ENCODE measurements at regions not wholly inside any gene's neighbourhood (a gene's known extent, or its start where the extent isn't known, plus 50 kb on each side); places are given as distances from the start of the nearest gene placed in this dataset.

- TF ChIP-seq CTCF (IDR thresholded peaks at IDR 0.05) (no peak), EP300 (IDR thresholded peaks at IDR 0.05) (no peak), POLR2A (IDR thresholded peaks at IDR 0.05) (no peak), POLR2AphosphoS5 (IDR thresholded peaks at IDR 0.05) (no peak)
- Histone ChIP-seq H3K27me3 (no peaks in the 10 kb centered on the region), H3K27ac (no peak overlapping the region), H3K36me3 (no peaks in the 10 kb centered on the region), H3K4me3 (no peak overlapping the region), H3K4me1 (no peaks in the 10 kb centered on the region), H3K9me3 (no peaks in the 10 kb centered on the region)
- WGBS: 92% methylated on average over 42 of the region's 43 CpGs
- DNase-seq (ENCODE audit: low spot score in 2 of 2): no peak
These were observed 766.4 kb upstream of the LUZP2 start for GRCh38 chr11:23730307-23730998.

- TF ChIP-seq EP300 (IDR thresholded peaks at IDR 0.05) (no peak), POLR2A (IDR thresholded peaks at IDR 0.05) (no peak), CTCF (IDR thresholded peaks at IDR 0.05) (no peak), POLR2AphosphoS5 (IDR thresholded peaks at IDR 0.05) (no peak)
- no peaks in the 10 kb centered on the region for H3K27me3 ChIP-seq
- 81% methylated on average over 6 of the region's 7 CpGs for WGBS
- no peaks in the 10 kb centered on the region for H3K4me1 ChIP-seq
- no peak overlapping the region for H3K27ac ChIP-seq
- H3K4me3 ChIP-seq: no peak overlapping the region
- H3K9me3 ChIP-seq: no peaks in the 10 kb centered on the region
- DNase-seq (ENCODE audit: low spot score in 2 of 2): no peak
- H3K36me3 ChIP-seq: no peaks in the 10 kb centered on the region
These were observed 764.8 kb upstream of the LUZP2 start for GRCh38 chr11:23732026-23732425.

- Histone ChIP-seq H3K4me3 (no peak overlapping the region), H3K27me3 (no peaks in the 10 kb centered on the region), H3K27ac (no peak overlapping the region), H3K36me3 (no peaks in the 10 kb centered on the region), H3K4me1 (no peaks in the 10 kb centered on the region), H3K9me3 (no peaks in the 10 kb centered on the region)
- no peak for TF ChIP-seq CTCF (IDR thresholded peaks at IDR 0.05)
- TF ChIP-seq EP300 (IDR thresholded peaks at IDR 0.05): no peak
- TF ChIP-seq POLR2A (IDR thresholded peaks at IDR 0.05): no peak
- no peak for TF ChIP-seq POLR2AphosphoS5 (IDR thresholded peaks at IDR 0.05)
- no peak for DNase-seq (ENCODE audit: low spot score in 2 of 2)
- WGBS: 68% methylated on average over 1 of the region's 1 CpG
These were observed 750.0 kb upstream of the LUZP2 start for GRCh38 chr11:23746896-23747295.

GRCh38 chr11:23749762-23750430 is 747.0 kb upstream of the LUZP2 start:
- 69% methylated on average over 2 of the region's 2 CpGs for WGBS
- no peaks in the 10 kb centered on the region for H3K9me3 ChIP-seq
- no peak overlapping the region for H3K27ac ChIP-seq
- no peaks in the 10 kb centered on the region for H3K36me3 ChIP-seq
- TF ChIP-seq POLR2AphosphoS5 (IDR thresholded peaks at IDR 0.05) (no peak), CTCF (IDR thresholded peaks at IDR 0.05) (no peak), EP300 (IDR thresholded peaks at IDR 0.05) (no peak), POLR2A (IDR thresholded peaks at IDR 0.05) (no peak)
- no peaks in the 10 kb centered on the region for H3K27me3 ChIP-seq
- H3K4me1 ChIP-seq: no peaks in the 10 kb centered on the region
- no peak for DNase-seq (ENCODE audit: low spot score in 2 of 2)
- no peak overlapping the region for H3K4me3 ChIP-seq

- no peak overlapping the region for H3K4me3 ChIP-seq
- WGBS: 75% methylated on average over 2 of the region's 2 CpGs
- no peaks in the 10 kb centered on the region for H3K36me3 ChIP-seq
- H3K4me1 ChIP-seq: no peaks in the 10 kb centered on the region
- TF ChIP-seq EP300 (IDR thresholded peaks at IDR 0.05) (no peak), POLR2AphosphoS5 (IDR thresholded peaks at IDR 0.05) (no peak)
- H3K27me3 ChIP-seq: no peaks in the 10 kb centered on the region
- DNase-seq (ENCODE audit: low spot score in 2 of 2): no peak
- H3K9me3 ChIP-seq: no peaks in the 10 kb centered on the region
- H3K27ac ChIP-seq: no peak overlapping the region
These were observed 745.6 kb upstream of the LUZP2 start for GRCh38 chr11:23751280-23751679.

Data from suprapubic skin (tissue), 4 donors.